ENCODE measurements at regions not wholly inside any gene's neighbourhood (a gene's known extent, or its start where the extent isn't known, plus 50 kb on each side); places are given as distances from the start of the nearest gene placed in this dataset.
"Not testable (repeated sequence)": the region's sequence is repeated elsewhere in the genome, so short reads cannot be mapped to it uniquely, and the experiment has no call there.

GRCh38 chr11:35046681-35047080 lies 92.3 kb upstream of the CD44 start:
- DNase-seq: no peak

GRCh38 chr11:35047179-35047578 lies 91.8 kb upstream of the CD44 start:
- DNase-seq: peak; percentile 76

- no peak for DNase-seq
Measured at GRCh38 chr11:35047769-35048168, 91.2 kb upstream of the CD44 start.

- DNase-seq: not testable (repeated sequence)
Measured at GRCh38 chr11:35048346-35048745, 90.6 kb upstream of the CD44 start.

GRCh38 chr11:35049859-35050531 lies 89.0 kb upstream of the CD44 start:
- DNase-seq: no peak

GRCh38 chr11:35050541-35050995 lies 88.4 kb upstream of the CD44 start:
- peak; percentile 89 for DNase-seq

GRCh38 chr11:35056391-35057093 lies 82.4 kb upstream of the CD44 start:
- DNase-seq: no peak

GRCh38 chr11:35057926-35058668 lies 80.9 kb upstream of the CD44 start:
- peak; percentile 53 for DNase-seq

GRCh38 chr11:35058669-35059434 lies 80.1 kb upstream of the CD44 start:
- no peak for DNase-seq

- DNase-seq: no peak
Measured at GRCh38 chr11:35061516-35062440, 77.2 kb upstream of the CD44 start.

GRCh38 chr11:35063488-35063931 lies 75.5 kb upstream of the CD44 start:
- DNase-seq: peak; percentile 70

- no peak for DNase-seq
Measured at GRCh38 chr11:35064114-35064800, 74.7 kb upstream of the CD44 start.

GRCh38 chr11:35065566-35065965 lies 73.4 kb upstream of the CD44 start:
- DNase-seq: no peak

- DNase-seq: no peak
Measured at GRCh38 chr11:35066030-35066429, 72.9 kb upstream of the CD44 start.

- peak; percentile 86 for DNase-seq
Measured at GRCh38 chr11:35066783-35067423, 72.1 kb upstream of the CD44 start.

- no peak for DNase-seq
Measured at GRCh38 chr11:35071722-35072121, 67.2 kb upstream of the CD44 start.

GRCh38 chr11:35073691-35074419 lies 65.1 kb upstream of the CD44 start:
- DNase-seq: no peak

- no peak for DNase-seq
Measured at GRCh38 chr11:35076201-35077100, 62.5 kb upstream of the CD44 start.

Measured in hematopoietic multipotent progenitor cell treated with erythropoietin and hydrocortisone succinate and interleukin-3 and kit ligand, for 4 days (in vitro differentiated cells).